SK-N-SH treated with all-trans-retinoic acid at 6 μM for 48 hours (cell line): ENCODE measurements at regions not wholly inside any gene's neighbourhood (a gene's known extent, or its start where the extent isn't known, plus 50 kb on each side); places are given as distances from the start of the nearest gene placed in this dataset.

Experiments used
- ATAC-seq: fragments of 200-7000 bp; cut with Tn5 transposase; 3 replicates; pipeline ENCODE4 v1.9.1; 2020; ENCODE audit warnings: mild to moderate bottlenecking, moderate library complexity
- ARNTL ChIP-seq: fragments of 450-650 bp; formaldehyde crosslinking; IDR thresholded peaks from 2 replicates; pipeline ENCODE4 v1.5.0; 2020; ENCODE audit warnings: low read depth, mild to moderate bottlenecking, moderate library complexity, borderline replicate concordance
- BACH2 ChIP-seq: fragments of 250-450 bp; sonication (Bioruptor Pico); IDR thresholded peaks from 2 replicates; pipeline ENCODE4 v1.9.0; 2021; ENCODE audit warnings: mild to moderate bottlenecking, borderline replicate concordance
- CREB5 ChIP-seq: fragments of 250-450 bp; sonication (Bioruptor Pico); IDR thresholded peaks from 2 replicates; pipeline ENCODE4 v1.5.1; 2020; ENCODE audit warnings: low read depth, mild to moderate bottlenecking, moderate library complexity
- CSDC2 ChIP-seq: fragments of 250-450 bp; sonication (Bioruptor Pico); IDR thresholded peaks from 2 replicates; pipeline ENCODE4 v1.5.0; 2020; ENCODE audit warnings: mild to moderate bottlenecking, moderate library complexity
- CSRNP3 ChIP-seq: fragments of 250-450 bp; sonication (Bioruptor Pico); IDR thresholded peaks from 2 replicates; pipeline ENCODE4 v1.5.1; 2021; ENCODE audit warnings: mild to moderate bottlenecking, moderate library complexity
- ESRRG ChIP-seq: fragments of 250-450 bp; sonication (Bioruptor Pico); IDR thresholded peaks from 2 replicates; pipeline ENCODE4 v1.6.1; 2021; ENCODE audit warnings: mild to moderate bottlenecking
- GLIS3 ChIP-seq: fragments of 250-450 bp; sonication (Bioruptor Pico); IDR thresholded peaks from 2 replicates; pipeline ENCODE4 v1.5.0; 2020; ENCODE audit warnings: mild to moderate bottlenecking, moderate library complexity
- ISL1 ChIP-seq: fragments of 250-450 bp; sonication (Bioruptor Pico); IDR thresholded peaks from 2 replicates; pipeline ENCODE4 v2.1.2; 2022; ENCODE audit warnings: mild to moderate bottlenecking, moderate library complexity
- OSR1 ChIP-seq: fragments of 250-450 bp; sonication (Bioruptor Pico); IDR thresholded peaks from 2 replicates; pipeline ENCODE4 v1.8.0; 2022; ENCODE audit warnings: moderate library complexity, mild to moderate bottlenecking, inconsistent platforms
- PATZ1 ChIP-seq: fragments of 250-450 bp; sonication (Bioruptor Pico); IDR thresholded peaks from 2 replicates; pipeline ENCODE4 v1.8.0; 2020; ENCODE audit warnings: mild to moderate bottlenecking, moderate library complexity, borderline replicate concordance
- PPARA ChIP-seq: fragments of 250-450 bp; sonication (Bioruptor Pico); IDR thresholded peaks from 2 replicates; pipeline ENCODE4 v1.5.0; 2020; ENCODE audit warnings: mild to moderate bottlenecking, borderline replicate concordance
- RARB ChIP-seq: fragments of 250-450 bp; sonication (Bioruptor Pico); IDR thresholded peaks from 2 replicates; pipeline ENCODE4 v1.8.0; 2021; ENCODE audit warnings: mild to moderate bottlenecking, moderate library complexity
- TCF4 ChIP-seq: fragments of 250-450 bp; sonication (Bioruptor Pico); IDR thresholded peaks from 2 replicates; pipeline ENCODE4 v1.8.0; 2021; ENCODE audit warnings: mild to moderate bottlenecking, moderate library complexity, borderline replicate concordance
- TOX ChIP-seq: fragments of 250-450 bp; sonication (Bioruptor Pico); IDR thresholded peaks from 2 replicates; pipeline ENCODE4 v1.8.0; 2021; ENCODE audit warnings: mild to moderate bottlenecking, moderate library complexity, borderline replicate concordance
- ZC3H10 ChIP-seq: fragments of 250-450 bp; sonication (Bioruptor Pico); IDR thresholded peaks from 2 replicates; pipeline ENCODE4 v1.5.1; 2021; ENCODE audit warnings: mild to moderate bottlenecking, moderate library complexity
- ZFP3 ChIP-seq: fragments of 250-450 bp; sonication (Bioruptor Pico); IDR thresholded peaks from 2 replicates; pipeline ENCODE4 v1.5.0; 2020; ENCODE audit warnings: mild to moderate bottlenecking, moderate library complexity
- ZFP30 ChIP-seq: fragments of 450-650 bp; formaldehyde crosslinking; IDR thresholded peaks from 2 replicates; pipeline ENCODE4 v1.5.0; 2022; ENCODE audit warnings: mild to moderate bottlenecking, moderate library complexity
- ZNF565 ChIP-seq: fragments of 450-650 bp; formaldehyde crosslinking; conservative IDR thresholded peaks from 2 replicates; pipeline ENCODE4 v1.5.0; 2020; ENCODE audit warnings: low read depth, mild to moderate bottlenecking, moderate library complexity
- ZNF70 ChIP-seq: fragments of 450-650 bp; formaldehyde crosslinking; IDR thresholded peaks from 2 replicates; pipeline ENCODE4 v1.5.0; 2020; ENCODE audit warnings: mild to moderate bottlenecking, moderate library complexity
- ZNF8 ChIP-seq: fragments of 450-650 bp; formaldehyde crosslinking; IDR thresholded peaks from 2 replicates; pipeline ENCODE4 v1.5.0; 2020; ENCODE audit warnings: mild to moderate bottlenecking, moderate library complexity
- TF ChIP-seq, protein P1 (sequence below): fragments of 250-450 bp; sonication (Bioruptor Pico); IDR thresholded peaks from 2 replicates; pipeline ENCODE4 v1.8.0; 2021; ENCODE audit warnings: low read depth, mild to moderate bottlenecking, moderate library complexity, borderline replicate concordance

- no peak for ATAC-seq
- TF ChIP-seq CSDC2 (CRISPR knock-in tag), result no peak
- no peak for TF ChIP-seq OSR1
- no peak for TF ChIP-seq TOX (CRISPR knock-in tag)
- no peak for TF ChIP-seq ISL1 (CRISPR knock-in tag)
- TF ChIP-seq BACH2 (CRISPR knock-in tag), result no peak
- no peak for TF ChIP-seq CREB5 (CRISPR knock-in tag)
- no peak for TF ChIP-seq GLIS3
- TF ChIP-seq CSRNP3 (CRISPR knock-in tag), result no peak
- TF ChIP-seq, protein P1, sequence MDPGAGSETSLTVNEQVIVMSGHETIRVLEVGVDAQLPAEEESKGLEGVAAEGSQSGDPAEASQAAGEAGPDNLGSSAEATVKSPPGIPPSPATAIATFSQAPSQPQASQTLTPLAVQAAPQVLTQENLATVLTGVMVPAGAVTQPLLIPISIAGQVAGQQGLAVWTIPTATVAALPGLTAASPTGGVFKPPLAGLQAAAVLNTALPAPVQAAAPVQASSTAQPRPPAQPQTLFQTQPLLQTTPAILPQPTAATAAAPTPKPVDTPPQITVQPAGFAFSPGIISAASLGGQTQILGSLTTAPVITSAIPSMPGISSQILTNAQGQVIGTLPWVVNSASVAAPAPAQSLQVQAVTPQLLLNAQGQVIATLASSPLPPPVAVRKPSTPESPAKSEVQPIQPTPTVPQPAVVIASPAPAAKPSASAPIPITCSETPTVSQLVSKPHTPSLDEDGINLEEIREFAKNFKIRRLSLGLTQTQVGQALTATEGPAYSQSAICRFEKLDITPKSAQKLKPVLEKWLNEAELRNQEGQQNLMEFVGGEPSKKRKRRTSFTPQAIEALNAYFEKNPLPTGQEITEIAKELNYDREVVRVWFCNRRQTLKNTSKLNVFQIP (CRISPR knock-in tag), result no peak
- no peak for TF ChIP-seq TCF4 (CRISPR knock-in tag)
- TF ChIP-seq ZFP30 (CRISPR knock-in tag), result no peak
Measured at GRCh38 chr5:39869396-39869795, 444.6 kb upstream of the DAB2 start.

DNA sequence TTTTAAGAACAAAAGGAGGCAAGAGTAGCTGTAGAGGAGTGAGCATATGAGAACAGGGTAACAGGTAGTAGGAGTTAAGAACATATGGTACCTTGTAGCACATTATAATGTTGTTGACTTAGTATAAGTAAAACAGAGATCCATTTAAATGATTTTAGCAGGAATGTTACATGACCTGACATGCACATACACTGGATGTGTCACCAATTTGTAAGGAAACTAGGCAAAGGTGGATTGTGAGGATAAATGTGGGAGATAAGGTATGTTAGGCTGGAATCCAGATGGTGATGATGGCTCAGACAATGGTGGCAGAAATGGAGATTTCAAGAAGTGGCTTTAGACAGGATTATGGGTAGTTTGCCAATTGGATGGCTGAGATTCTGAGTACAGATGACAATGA lies 443.1 kb upstream of the DAB2 start:
- no peak for ATAC-seq
- TF ChIP-seq ZNF70 (CRISPR knock-in tag) (no peak), ZFP3 (no peak), RARB (CRISPR knock-in tag) (no peak), PPARA (CRISPR knock-in tag) (no peak), CSDC2 (CRISPR knock-in tag) (no peak), ESRRG (CRISPR knock-in tag) (no peak), ZNF8 (CRISPR knock-in tag) (no peak)
- TF ChIP-seq, protein P1 (CRISPR knock-in tag), result no peak

DNA sequence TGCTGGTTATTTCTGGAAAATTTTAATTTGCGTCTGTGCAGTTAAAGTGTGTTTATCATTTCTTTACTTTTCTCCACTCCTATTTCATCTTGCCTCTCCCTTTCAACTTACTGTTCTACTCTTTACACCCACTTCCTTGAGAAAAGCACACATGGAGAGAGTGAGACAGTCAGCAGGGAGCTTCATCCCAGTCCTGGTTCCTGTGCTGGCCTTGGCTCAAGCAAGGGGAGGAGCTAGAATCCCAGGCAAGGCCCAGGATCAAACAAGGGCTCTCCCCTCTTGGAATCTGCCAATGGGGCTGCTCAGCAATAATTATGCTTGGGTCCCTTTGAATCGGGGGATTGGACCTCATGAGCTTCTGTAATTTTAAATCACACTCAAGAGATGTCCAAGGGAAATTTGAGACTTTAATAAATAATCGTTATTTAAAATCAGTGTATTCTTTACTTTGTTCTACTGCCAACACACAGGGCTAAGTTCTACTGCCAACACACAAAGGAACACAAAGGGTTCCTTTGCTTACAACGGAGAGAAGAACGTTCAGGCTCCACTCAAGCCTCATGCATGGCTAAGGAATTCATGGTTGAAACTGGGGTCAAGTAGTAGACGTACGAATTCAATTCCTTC lies 439.3 kb upstream of the DAB2 start:
- no peak for TF ChIP-seq CSDC2 (CRISPR knock-in tag)
- no peak for TF ChIP-seq ZC3H10
- TF ChIP-seq, protein P1 (CRISPR knock-in tag), result no peak
- no peak for TF ChIP-seq ZFP30 (CRISPR knock-in tag)
- no peak for TF ChIP-seq TOX (CRISPR knock-in tag)
- no peak for TF ChIP-seq ISL1 (CRISPR knock-in tag)
- no peak for TF ChIP-seq ZNF565 (CRISPR knock-in tag)
- TF ChIP-seq CSRNP3 (CRISPR knock-in tag), result no peak
- no peak for TF ChIP-seq ZNF70 (CRISPR knock-in tag)
- no peak for TF ChIP-seq PATZ1 (CRISPR knock-in tag)
- no peak for TF ChIP-seq ARNTL (CRISPR knock-in tag)
- no peak for TF ChIP-seq PPARA (CRISPR knock-in tag)
- no peak for TF ChIP-seq TCF4 (CRISPR knock-in tag)
- no peak for TF ChIP-seq RARB (CRISPR knock-in tag)
- no peak for TF ChIP-seq ESRRG (CRISPR knock-in tag)
- ATAC-seq, result no peak
